Parathyroid adenoma (tissue), 2 donors: ENCODE measurements at regions not wholly inside any gene's neighbourhood (a gene's known extent, or its start where the extent isn't known, plus 50 kb on each side); places are given as distances from the start of the nearest gene placed in this dataset.

Experiments used
- H2AFZ ChIP-seq: fragments of 300-600 bp; sonication (generic); one replicate; pipeline ENCODE4 v1.7.0; 2017; ENCODE audit warnings: antibody characterized with exemption, mild to moderate bottlenecking
- H3K27ac ChIP-seq: fragments of 300-600 bp; sonication (generic); one replicate; pipeline ENCODE4 v1.7.0; 2017
- H3K27me3 ChIP-seq: fragments of 300-600 bp; sonication (generic); one replicate; pipeline ENCODE4 v1.7.0; 2017; ENCODE audit warnings: low read length; ENCODE audit not compliant: control insufficient read depth, insufficient read depth
- H3K36me3 ChIP-seq: fragments of 300-600 bp; sonication (generic); one replicate; pipeline ENCODE4 v1.7.0; 2017; ENCODE audit warnings: low read length; ENCODE audit not compliant: control insufficient read depth, insufficient read depth
- H3K4me1 ChIP-seq: fragments of 300-600 bp; sonication (generic); one replicate; pipeline ENCODE4 v1.7.0; 2017; ENCODE audit warnings: control low read depth
- H3K4me2 ChIP-seq: fragments of 300-600 bp; sonication (generic); one replicate; pipeline ENCODE4 v1.7.0; 2017; ENCODE audit warnings: low read length
- H3K4me3 ChIP-seq: fragments of 300-600 bp; sonication (generic); one replicate; pipeline ENCODE4 v1.7.0; 2017; ENCODE audit warnings: low read depth, low read length
- H3K79me2 ChIP-seq: fragments of 300-600 bp; sonication (generic); one replicate; pipeline ENCODE4 v1.7.0; 2017; ENCODE audit warnings: control low read depth
- H3K9ac ChIP-seq: fragments of 300-600 bp; sonication (generic); one replicate; pipeline ENCODE4 v1.7.0; 2017; ENCODE audit warnings: mild to moderate bottlenecking
- H3K9me3 ChIP-seq: fragments of 300-600 bp; sonication (generic); one replicate; pipeline ENCODE4 v1.7.0; 2017; ENCODE audit warnings: low read length; ENCODE audit not compliant: control insufficient read depth
- TF ChIP-seq, protein P1 (sequence below): fragments of 300-600 bp; sonication (generic); IDR thresholded peaks from one replicate; pipeline ENCODE4 v1.7.0; 2017; ENCODE audit warnings: antibody characterized with exemption, mild to moderate bottlenecking
- donor health status: primary hyperparathyroidism.

DNA sequence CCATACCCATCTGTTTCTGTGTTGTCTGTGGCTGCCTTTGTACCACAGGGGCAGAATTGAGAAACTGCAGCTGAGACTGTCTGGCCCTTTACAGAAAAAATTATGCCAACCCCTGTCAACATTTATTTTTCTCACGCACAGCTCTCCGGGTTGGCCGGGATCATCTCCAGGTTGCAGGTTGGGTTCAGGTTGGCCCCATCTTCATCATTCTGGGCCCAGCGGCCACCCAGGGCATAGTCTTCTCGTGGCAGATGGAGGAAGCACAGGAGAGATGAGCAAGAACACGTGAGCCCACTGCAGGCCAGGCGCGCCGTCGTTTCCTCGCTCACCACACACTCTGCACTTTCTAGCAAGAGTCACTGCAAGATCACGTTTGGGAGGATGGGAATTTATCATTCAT, 66.1 kb upstream of the SEC14L1 start:
- Histone ChIP-seq H2AFZ (no peak overlapping the region), H3K27ac (no peak overlapping the region), H3K27me3 (no peaks in the 10 kb centered on the region), H3K4me2 (no peak overlapping the region), H3K79me2 (no peaks in the 10 kb centered on the region), H3K36me3 (no peaks in the 10 kb centered on the region), H3K4me3 (no peak overlapping the region), H3K9me3 (no peaks in the 10 kb centered on the region), H3K4me1 (no peaks in the 10 kb centered on the region), H3K9ac (no peak overlapping the region)
- TF ChIP-seq, protein P1, sequence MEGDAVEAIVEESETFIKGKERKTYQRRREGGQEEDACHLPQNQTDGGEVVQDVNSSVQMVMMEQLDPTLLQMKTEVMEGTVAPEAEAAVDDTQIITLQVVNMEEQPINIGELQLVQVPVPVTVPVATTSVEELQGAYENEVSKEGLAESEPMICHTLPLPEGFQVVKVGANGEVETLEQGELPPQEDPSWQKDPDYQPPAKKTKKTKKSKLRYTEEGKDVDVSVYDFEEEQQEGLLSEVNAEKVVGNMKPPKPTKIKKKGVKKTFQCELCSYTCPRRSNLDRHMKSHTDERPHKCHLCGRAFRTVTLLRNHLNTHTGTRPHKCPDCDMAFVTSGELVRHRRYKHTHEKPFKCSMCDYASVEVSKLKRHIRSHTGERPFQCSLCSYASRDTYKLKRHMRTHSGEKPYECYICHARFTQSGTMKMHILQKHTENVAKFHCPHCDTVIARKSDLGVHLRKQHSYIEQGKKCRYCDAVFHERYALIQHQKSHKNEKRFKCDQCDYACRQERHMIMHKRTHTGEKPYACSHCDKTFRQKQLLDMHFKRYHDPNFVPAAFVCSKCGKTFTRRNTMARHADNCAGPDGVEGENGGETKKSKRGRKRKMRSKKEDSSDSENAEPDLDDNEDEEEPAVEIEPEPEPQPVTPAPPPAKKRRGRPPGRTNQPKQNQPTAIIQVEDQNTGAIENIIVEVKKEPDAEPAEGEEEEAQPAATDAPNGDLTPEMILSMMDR: no peak

DNA sequence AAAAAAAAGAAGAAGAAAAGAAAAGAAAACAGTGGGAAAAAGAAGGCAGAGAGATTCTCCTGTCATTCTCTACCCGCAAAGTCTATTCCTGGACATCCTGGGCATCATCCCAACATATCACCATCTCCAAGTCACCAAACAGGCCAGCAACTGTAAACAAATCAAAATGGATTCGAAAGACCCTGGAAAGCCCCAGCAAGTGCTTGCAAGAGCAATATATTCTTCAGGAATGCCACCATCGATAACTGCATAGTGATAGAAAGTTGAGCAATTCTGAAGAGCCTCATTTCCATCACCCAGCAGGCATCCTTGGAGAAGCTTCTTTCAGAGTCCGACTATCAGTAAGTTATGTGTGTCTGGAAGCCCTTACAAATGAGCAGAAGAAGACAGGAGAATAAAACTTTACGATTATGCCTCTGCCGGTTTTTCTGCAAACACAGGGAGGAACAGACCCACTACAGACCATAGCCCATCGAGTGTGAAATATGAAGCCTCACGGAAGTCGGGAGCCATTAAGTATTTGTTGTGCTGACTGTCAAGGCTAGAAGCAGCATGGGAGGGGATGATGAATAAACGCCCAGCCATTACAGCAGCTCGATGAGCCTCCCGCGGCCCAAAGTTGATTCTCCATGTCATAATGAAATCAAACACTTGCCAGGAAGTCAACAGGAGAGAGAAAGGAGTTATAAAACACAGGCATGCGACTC, 64.5 kb upstream of the SEC14L1 start:
- Histone ChIP-seq H2AFZ (peak overlapping the region; percentile 34), H3K9ac (no peak overlapping the region), H3K36me3 (no peaks in the 10 kb centered on the region), H3K4me1 (no peaks in the 10 kb centered on the region), H3K9me3 (no peaks in the 10 kb centered on the region), H3K27ac (no peak overlapping the region), H3K4me2 (no peak overlapping the region), H3K27me3 (no peaks in the 10 kb centered on the region), H3K4me3 (no peak overlapping the region), H3K79me2 (no peaks in the 10 kb centered on the region)
- TF ChIP-seq, protein P1: no peak

DNA sequence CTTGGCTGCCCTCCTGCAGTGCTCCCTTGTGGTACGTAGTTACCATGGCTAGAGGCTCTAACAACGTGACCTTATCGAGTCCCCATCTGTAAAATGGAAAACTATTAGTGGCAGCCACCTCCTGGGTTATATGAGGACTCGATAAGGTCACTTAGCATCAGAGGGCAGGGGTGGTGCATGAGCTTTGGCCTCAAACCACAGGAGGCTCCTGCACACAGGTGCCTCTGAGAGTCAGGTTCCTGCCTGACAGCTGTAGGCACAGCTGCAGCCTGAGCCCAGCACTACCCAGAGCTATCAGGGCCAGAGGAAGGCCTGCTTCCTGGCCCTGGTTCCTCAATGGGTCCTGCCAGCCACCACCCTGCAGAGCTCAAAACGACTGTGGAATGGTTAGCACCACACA, 57.2 kb upstream of the SEC14L1 start:
- no peak overlapping the region for H3K4me3 ChIP-seq
- H3K9me3 ChIP-seq: no peaks in the 10 kb centered on the region
- peaks cover 4% of the 10 kb centered on the region for H3K4me1 ChIP-seq
- no peaks in the 10 kb centered on the region for H3K36me3 ChIP-seq
- no peak overlapping the region for H3K27ac ChIP-seq
- no peak overlapping the region for H3K4me2 ChIP-seq
- H3K9ac ChIP-seq: no peak overlapping the region
- no peaks in the 10 kb centered on the region for H3K27me3 ChIP-seq
- no peak overlapping the region for H2AFZ ChIP-seq
- peaks cover 5% of the 10 kb centered on the region for H3K79me2 ChIP-seq
- TF ChIP-seq, protein P1: no peak

DNA sequence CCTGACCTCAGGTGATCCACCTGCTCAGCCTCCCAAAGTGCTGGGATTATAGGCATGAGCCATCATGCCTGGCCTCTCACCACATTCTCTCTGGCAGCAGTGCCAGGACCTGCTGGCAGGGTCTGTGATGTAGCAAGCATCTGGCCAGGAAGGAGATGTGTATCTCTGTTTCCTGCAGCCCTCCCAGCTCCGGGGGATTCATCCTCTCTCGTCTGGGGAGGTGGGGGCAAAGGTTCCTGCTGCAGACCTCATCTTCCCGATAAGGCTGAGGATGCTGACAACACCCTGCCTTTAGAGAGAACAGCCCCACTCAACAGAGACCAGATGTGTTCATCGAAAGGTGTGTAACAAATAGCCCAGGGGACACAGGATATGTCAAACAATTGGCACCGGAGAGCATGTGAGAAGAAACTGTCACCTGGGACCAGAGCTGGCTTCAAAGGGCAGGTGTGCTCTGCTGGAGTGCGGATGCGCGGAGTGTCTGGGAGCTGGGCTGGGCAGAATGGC, 54.8 kb upstream of the SEC14L1 start:
- H3K36me3 ChIP-seq: no peaks in the 10 kb centered on the region
- no peaks in the 10 kb centered on the region for H3K27me3 ChIP-seq
- H3K4me3 ChIP-seq: no peak overlapping the region
- no peak overlapping the region for H3K9ac ChIP-seq
- no peaks in the 10 kb centered on the region for H3K9me3 ChIP-seq
- H2AFZ ChIP-seq: peak overlapping the region; percentile 43
- H3K4me1 ChIP-seq: peaks cover 4% of the 10 kb centered on the region
- H3K27ac ChIP-seq: no peak overlapping the region
- TF ChIP-seq, protein P1: no peak
- H3K79me2 ChIP-seq: peaks cover 5% of the 10 kb centered on the region
- H3K4me2 ChIP-seq: no peak overlapping the region
